Sigmoid colon (tissue), 4 donors: ENCODE measurements at regions not wholly inside any gene's neighbourhood (a gene's known extent, or its start where the extent isn't known, plus 50 kb on each side); places are given as distances from the start of the nearest gene placed in this dataset.

Experiments used
- POLR2A ChIP-seq, 2 donors: fragments of 450-650 bp; IDR thresholded peaks; one replicate each; pipeline ENCODE4 v1.6.1; 2016; ENCODE audit warnings: antibody characterized with exemption in 2 of 2, mild to moderate bottlenecking in 2 of 2, moderate library complexity in 2 of 2
- POLR2AphosphoS5 ChIP-seq, 4 donors: sonication (generic); formaldehyde crosslinking; IDR thresholded peaks; one replicate each; pipeline ENCODE4 v1.6.1; 2017; ENCODE audit warnings: antibody characterized with exemption in 4 of 4

DNA sequence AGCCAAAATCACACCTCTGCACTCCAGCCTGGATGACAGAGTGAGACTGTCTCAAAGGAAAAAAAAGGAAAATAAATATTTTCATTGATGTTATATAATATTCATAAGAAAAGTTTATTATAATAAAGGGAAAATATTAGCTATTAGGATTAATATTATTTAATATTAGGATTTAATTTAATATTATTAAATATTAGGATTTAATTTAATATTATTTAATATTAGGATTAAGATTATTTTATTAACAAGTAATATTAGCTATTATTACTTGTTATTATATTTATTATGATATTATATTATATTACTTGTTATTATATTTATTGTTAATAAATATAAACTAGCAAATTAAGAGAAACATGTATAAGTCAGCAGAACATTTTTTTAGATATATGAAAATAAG lies 518.1 kb downstream of the FSCB start:
- TF ChIP-seq POLR2A (IDR thresholded peaks at IDR 0.05), result no peak
- TF ChIP-seq POLR2AphosphoS5 (IDR thresholded peaks at IDR 0.05), result no peak
